GM12873 (cell line): ENCODE measurements at regions not wholly inside any gene's neighbourhood (a gene's known extent, or its start where the extent isn't known, plus 50 kb on each side); places are given as distances from the start of the nearest gene placed in this dataset.

Experiments
- CTCF ChIP-seq: IDR thresholded peaks from 2 replicates; pipeline ENCODE4 v1.5.1; 2012; ENCODE audit warnings: low read depth, mild to moderate bottlenecking, moderate library complexity, low read length, control low read depth; ENCODE audit not compliant: insufficient read depth; ENCODE audit errors: missing control alignments

- TF ChIP-seq CTCF = no peak
These were observed 195.5 kb downstream of the LMO4 start for GRCh38 chr1:87524021-87524754.

GRCh38 chr1:87528754-87529517 lies 200.3 kb downstream of the LMO4 start:
- TF ChIP-seq CTCF = no peak

GRCh38 chr1:87530042-87530807 lies 201.5 kb downstream of the LMO4 start:
- TF ChIP-seq CTCF = no peak

GRCh38 chr1:87535551-87535950 lies 206.9 kb downstream of the LMO4 start:
- no peak for TF ChIP-seq CTCF

GRCh38 chr1:87539147-87539546 lies 210.5 kb downstream of the LMO4 start:
- no peak for TF ChIP-seq CTCF

GRCh38 chr1:87542697-87543096 lies 214.0 kb downstream of the LMO4 start:
- TF ChIP-seq CTCF = no peak

- TF ChIP-seq CTCF = no peak
These were observed 221.1 kb downstream of the LMO4 start for GRCh38 chr1:87549738-87550137.
